LNCAP (cell line): ENCODE measurements at regions not wholly inside any gene's neighbourhood (a gene's known extent, or its start where the extent isn't known, plus 50 kb on each side); places are given as distances from the start of the nearest gene placed in this dataset.

Experiments
- TF ChIP-seq, protein P1 (sequence below): fragments of 450-650 bp; IDR thresholded peaks from 2 replicates; pipeline ENCODE4 v1.5.1; 2017; ENCODE audit warnings: mild to moderate bottlenecking

DNA sequence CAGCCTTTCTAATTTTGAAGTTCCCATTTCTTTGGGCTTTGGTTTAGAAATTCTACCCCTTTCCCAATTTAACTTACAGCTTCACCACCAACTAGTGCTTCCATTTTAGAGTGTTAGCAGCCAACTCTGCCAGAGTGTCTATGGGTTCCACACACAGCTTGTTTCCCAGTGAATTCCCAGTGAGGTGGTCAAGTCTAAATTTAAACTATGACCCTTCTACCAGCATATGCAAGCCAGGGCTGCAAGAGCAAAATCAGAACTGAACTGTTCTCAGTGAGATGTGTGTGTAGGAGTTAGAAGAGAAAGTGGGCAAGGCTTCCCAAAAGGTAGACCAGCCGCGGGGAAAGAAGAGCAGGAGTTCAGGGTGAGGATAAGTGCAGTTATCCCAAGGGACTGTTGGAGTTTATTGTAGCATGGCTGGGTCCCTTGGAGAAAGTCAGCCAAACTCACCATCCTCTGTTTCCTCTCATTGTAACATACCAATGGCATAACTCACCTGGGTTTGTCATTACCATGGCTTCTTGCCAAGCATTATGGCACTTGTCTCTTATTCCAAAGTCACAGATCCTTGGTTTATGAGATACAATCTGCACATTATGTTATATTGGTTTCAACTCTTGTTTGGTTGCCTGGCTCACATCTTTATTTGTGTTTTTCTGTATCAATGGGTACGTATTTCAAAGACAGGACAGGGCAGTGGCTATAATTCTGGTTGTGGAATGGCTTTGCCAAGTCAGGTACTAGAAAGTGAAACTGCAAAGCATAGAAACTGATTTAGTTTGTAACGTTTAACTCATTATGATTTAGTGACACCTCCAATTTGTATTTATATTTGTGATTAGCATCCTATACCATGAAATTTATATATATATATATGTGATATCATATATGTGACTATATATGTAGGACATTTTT is 130.2 kb upstream of the UMPS start:
- TF ChIP-seq, protein P1, sequence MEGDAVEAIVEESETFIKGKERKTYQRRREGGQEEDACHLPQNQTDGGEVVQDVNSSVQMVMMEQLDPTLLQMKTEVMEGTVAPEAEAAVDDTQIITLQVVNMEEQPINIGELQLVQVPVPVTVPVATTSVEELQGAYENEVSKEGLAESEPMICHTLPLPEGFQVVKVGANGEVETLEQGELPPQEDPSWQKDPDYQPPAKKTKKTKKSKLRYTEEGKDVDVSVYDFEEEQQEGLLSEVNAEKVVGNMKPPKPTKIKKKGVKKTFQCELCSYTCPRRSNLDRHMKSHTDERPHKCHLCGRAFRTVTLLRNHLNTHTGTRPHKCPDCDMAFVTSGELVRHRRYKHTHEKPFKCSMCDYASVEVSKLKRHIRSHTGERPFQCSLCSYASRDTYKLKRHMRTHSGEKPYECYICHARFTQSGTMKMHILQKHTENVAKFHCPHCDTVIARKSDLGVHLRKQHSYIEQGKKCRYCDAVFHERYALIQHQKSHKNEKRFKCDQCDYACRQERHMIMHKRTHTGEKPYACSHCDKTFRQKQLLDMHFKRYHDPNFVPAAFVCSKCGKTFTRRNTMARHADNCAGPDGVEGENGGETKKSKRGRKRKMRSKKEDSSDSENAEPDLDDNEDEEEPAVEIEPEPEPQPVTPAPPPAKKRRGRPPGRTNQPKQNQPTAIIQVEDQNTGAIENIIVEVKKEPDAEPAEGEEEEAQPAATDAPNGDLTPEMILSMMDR = no peak

DNA sequence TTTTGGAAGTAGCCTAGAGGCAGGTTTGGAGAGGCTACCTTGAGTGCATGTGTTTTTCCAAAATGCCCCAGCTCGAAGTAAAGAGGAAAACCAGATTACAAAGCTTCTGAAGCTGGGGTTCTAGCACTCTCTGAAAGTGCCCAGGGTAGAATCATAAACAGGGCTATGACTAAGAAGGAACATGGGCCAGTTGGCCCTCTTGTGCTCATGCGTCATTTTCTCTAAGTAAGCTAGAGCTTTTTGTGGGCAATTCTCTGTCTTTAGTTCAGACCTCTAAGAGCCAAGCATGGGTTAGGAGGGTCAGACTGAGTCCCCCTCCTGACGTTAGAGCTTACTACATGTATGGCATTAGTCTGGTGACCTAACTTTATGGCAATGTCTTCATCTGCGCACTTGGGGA is 129.5 kb upstream of the UMPS start:
- TF ChIP-seq, protein P1 = no peak

DNA sequence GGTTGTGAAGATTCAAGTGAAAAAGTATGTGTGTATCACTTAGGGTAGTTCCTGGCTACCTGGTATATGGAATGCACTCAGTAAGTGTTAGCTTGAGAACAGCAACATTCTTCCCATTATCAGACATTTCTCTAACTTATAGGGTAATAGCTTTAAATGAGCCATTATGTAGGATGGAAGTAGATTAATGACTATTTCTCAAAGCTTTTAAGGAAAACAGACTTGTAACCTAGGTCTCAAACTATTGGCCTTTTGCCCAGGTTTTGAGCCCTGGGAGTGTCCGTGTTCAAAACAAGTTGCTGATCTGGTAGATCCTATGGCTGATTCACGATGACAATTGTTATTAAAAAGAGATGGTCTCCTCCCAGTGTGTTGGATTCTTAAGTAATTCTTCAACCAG is 129.1 kb upstream of the UMPS start:
- TF ChIP-seq, protein P1 = no peak

DNA sequence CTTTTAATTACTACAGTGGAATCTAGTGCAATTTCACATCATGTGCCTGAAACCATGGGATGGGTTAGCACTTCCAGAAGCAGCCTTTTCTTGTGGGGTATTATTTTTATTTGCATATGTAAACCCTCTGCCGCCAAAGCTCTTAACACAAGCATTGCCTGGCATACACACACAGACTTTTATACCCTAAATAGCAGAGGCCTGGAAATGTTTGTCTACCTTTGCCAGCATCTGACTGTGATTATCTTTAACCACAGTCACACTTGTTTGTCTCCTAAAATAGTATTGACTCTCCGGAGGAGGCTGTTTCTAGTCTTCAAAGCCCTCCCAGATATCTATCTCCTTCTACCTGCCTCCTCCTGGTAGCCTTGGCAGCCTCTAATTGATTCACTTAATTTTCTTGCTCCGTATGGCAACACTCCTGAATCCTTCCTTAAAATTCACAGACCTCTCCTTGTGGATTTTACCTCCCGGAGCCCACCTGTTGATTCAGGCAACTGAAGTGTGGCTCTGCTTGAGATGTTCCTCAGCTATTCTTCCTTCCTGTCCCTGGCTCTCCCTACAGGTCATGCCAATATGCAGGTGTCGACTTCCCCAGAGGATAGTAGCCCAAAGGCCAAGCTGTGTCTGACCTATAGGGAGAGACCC is 127.1 kb upstream of the UMPS start:
- TF ChIP-seq, protein P1 = no peak

DNA sequence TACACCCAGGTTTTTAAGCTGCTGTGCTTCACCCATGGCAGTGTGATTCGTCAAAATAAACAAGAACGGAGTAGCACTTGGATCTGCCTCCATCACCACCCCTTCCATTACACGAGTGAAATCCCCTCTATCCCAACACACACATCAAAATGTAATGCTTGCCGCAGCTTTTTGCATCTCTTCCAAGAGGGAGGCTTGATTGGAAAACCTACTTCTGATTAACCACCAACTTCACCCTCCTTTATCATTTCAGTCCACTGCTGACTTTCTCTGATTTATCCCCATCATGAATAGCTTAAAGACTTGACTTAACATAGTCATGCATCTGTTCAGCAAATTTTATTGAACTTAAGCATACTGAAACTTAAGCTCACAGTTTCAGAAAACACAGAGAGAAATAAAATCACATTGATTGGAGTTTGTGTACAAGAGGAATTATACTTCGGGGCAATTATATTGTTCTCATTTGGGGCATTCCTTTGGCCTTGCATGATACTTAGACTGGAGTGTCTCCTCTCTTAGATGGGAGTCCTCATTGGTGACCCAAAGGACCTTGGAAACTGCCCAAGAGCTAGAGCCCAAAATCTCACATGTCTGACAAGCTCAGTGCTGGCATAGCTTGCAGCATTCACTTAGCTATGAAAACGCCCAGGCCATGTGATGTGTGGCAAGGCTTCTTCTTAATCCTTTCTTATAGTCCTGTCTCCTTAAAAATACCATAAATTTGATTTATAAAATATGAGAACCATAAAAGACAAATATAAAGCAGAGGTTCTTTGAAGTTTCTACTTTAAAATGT is 124.3 kb upstream of the UMPS start:
- TF ChIP-seq, protein P1 = no peak

DNA sequence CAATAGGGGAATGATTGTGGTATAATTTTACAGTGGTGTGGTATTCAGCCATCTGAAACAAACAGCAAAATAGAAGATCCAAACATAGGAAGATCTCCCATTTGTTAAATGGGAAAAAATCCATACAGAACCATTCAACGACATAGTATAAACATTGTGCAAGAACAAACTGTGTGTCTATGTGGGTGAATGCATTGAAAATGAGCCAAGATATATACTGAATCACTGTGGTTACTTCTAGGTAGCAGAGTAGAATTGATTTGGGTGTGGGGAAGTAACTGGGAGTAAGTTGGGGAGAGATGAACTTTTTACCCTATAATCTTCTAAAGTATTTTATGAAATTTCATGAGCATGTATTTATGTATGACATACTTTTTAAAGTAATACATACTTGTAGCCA is 123.1 kb upstream of the UMPS start:
- TF ChIP-seq, protein P1 = no peak

DNA sequence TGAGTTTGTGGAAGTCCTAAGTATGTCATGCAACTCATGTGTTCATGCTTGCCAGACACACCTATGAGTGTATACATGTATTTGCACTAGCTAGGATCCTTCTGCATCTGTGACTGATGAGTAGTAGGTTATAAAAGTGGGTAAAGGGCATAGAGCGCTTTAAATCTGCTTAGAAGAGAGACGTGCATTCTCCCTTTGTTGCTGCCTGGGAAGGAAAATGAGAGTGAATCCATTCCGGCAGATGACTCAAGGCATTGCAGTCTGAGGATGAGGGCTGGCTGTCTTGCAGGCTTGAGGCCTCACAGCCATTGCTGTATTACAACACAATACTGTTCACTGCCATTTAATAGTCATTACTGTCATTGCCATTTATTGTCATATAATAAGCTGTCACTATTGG is 120.8 kb upstream of the UMPS start:
- TF ChIP-seq, protein P1 = no peak
